ENCODE measurements at regions not wholly inside any gene's neighbourhood (a gene's known extent, or its start where the extent isn't known, plus 50 kb on each side); places are given as distances from the start of the nearest gene placed in this dataset.

- H3K36me3 ChIP-seq (ENCODE audit: insufficient read depth, low read length) = no peaks in the 10 kb centered on the region
- H3K9me2 ChIP-seq (ENCODE audit: insufficient read depth, low read length) = no peaks in the 10 kb centered on the region
- no peak for TF ChIP-seq TAF1 (IDR thresholded peaks at IDR 0.05; ENCODE audit: low read depth)
- no peak for TF ChIP-seq CTCF (IDR thresholded peaks at IDR 0.05; ENCODE audit: poor library complexity, severe bottlenecking)
- TF ChIP-seq EP300 (conservative IDR thresholded peaks at IDR 0.05; ENCODE audit: poor library complexity, severe bottlenecking) = no peak
- no peak for TF ChIP-seq SMC3 (conservative IDR thresholded peaks at IDR 0.05; ENCODE audit: poor library complexity)
- no peak for TF ChIP-seq EZH2 (IDR thresholded peaks at IDR 0.05; ENCODE audit: borderline replicate concordance, insufficient read depth, low read length, poor library complexity, severe bottlenecking)
- TF ChIP-seq RAD21 (conservative IDR thresholded peaks at IDR 0.05) = no peak
- no peak for TF ChIP-seq MXI1 (conservative IDR thresholded peaks at IDR 0.05; ENCODE audit: poor library complexity, severe bottlenecking)
- no peak for TF ChIP-seq POLR2AphosphoS5 (IDR thresholded peaks at IDR 0.05)
- no peak for TF ChIP-seq REST (IDR thresholded peaks at IDR 0.05; ENCODE audit: borderline replicate concordance)
- H3K79me2 ChIP-seq (replicated peaks; ENCODE audit: insufficient read depth, low read length) = no peaks in the 10 kb centered on the region
- no peak overlapping the region for H3K27ac ChIP-seq (ENCODE audit: low read length)
- no peaks in the 10 kb centered on the region for H3F3A ChIP-seq (ENCODE audit: insufficient read depth, low read length, poor library complexity, severe bottlenecking)
- no peak overlapping the region for H3K4me2 ChIP-seq (ENCODE audit: low read length)
- no peaks in the 10 kb centered on the region for H3K9me3 ChIP-seq (ENCODE audit: low read length)
- no peak overlapping the region for H2AFZ ChIP-seq (ENCODE audit: low read depth, low read length)
- no peaks in the 10 kb centered on the region for H3K27me3 ChIP-seq (ENCODE audit: insufficient read depth, low read depth, low read length)
- H3K9ac ChIP-seq (ENCODE audit: low read length) = no peak overlapping the region
- no peaks in the 10 kb centered on the region for H4K20me1 ChIP-seq (ENCODE audit: insufficient read depth)
- no peak overlapping the region for H3K4me3 ChIP-seq (ENCODE audit: low read length)
Observed at GRCh38 chr2:37781028-37781427, 109.6 kb upstream of the CDC42EP3 start.

GRCh38 chr2:37782155-37782673 is 110.8 kb upstream of the CDC42EP3 start:
- Histone ChIP-seq H3K9me3 (ENCODE audit: low read length) (no peaks in the 10 kb centered on the region), H3F3A (ENCODE audit: insufficient read depth, low read length, poor library complexity, severe bottlenecking) (no peaks in the 10 kb centered on the region), H3K27ac (ENCODE audit: low read length) (no peak overlapping the region), H3K4me3 (ENCODE audit: low read length) (no peak overlapping the region), H3K4me2 (ENCODE audit: low read length) (no peak overlapping the region), H3K79me2 (replicated peaks; ENCODE audit: insufficient read depth, low read length) (no peaks in the 10 kb centered on the region), H2AFZ (ENCODE audit: low read depth, low read length) (no peak overlapping the region), H3K27me3 (ENCODE audit: insufficient read depth, low read depth, low read length) (no peaks in the 10 kb centered on the region), H3K36me3 (ENCODE audit: insufficient read depth, low read length) (no peaks in the 10 kb centered on the region), H3K9ac (ENCODE audit: low read length) (no peak overlapping the region), H3K9me2 (ENCODE audit: insufficient read depth, low read length) (no peaks in the 10 kb centered on the region), H4K20me1 (ENCODE audit: insufficient read depth) (no peaks in the 10 kb centered on the region)
- no peak for TF ChIP-seq RAD21 (conservative IDR thresholded peaks at IDR 0.05)
- no peak for TF ChIP-seq SMC3 (conservative IDR thresholded peaks at IDR 0.05; ENCODE audit: poor library complexity)
- TF ChIP-seq TAF1 (IDR thresholded peaks at IDR 0.05; ENCODE audit: low read depth) = no peak
- no peak for TF ChIP-seq REST (IDR thresholded peaks at IDR 0.05; ENCODE audit: borderline replicate concordance)
- no peak for TF ChIP-seq EP300 (conservative IDR thresholded peaks at IDR 0.05; ENCODE audit: poor library complexity, severe bottlenecking)
- TF ChIP-seq MXI1 (conservative IDR thresholded peaks at IDR 0.05; ENCODE audit: poor library complexity, severe bottlenecking) = no peak
- TF ChIP-seq EZH2 (IDR thresholded peaks at IDR 0.05; ENCODE audit: borderline replicate concordance, insufficient read depth, low read length, poor library complexity, severe bottlenecking) = no peak
- TF ChIP-seq POLR2AphosphoS5 (IDR thresholded peaks at IDR 0.05) = no peak
- no peak for TF ChIP-seq CTCF (IDR thresholded peaks at IDR 0.05; ENCODE audit: poor library complexity, severe bottlenecking)

Data from neural cell (in vitro differentiated cells).